ENCODE measurements at regions not wholly inside any gene's neighbourhood (a gene's known extent, or its start where the extent isn't known, plus 50 kb on each side); places are given as distances from the start of the nearest gene placed in this dataset.

DNA sequence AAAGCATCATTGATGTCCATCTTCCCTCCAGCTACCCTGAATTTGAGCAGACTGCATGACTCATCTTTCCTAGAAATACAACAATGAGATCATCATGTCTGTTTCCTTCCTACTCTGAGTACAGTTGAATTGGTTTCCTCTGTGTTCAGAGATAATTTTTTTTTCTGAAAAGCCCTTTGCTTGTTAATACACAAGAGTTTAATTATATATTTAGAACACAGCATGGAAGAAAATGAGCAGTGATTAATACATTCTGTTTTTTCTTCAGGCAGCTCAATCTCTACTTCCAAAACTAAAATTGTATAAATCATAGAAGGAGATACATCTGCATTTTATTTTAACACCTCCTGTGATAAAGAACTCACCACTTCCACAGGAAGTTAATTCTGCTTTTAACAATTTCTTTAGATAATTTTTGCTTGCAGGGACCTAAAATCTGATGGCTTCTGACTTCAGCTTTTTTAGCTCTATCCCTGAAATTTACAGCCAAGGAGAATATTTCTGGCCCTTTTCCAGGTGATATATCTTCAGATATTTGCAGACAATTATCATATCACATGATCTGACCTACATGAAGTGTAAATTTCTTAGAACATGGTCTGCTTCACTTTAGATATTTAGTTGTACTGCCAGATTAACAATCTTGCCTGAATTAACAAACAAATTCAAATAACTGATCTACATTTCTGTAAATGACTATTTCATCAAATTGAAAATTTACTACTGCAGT is 249.0 kb downstream of the TRIB2 start:
- no peaks in the 10 kb centered on the region for H3K9me3 ChIP-seq
- no peak overlapping the region for H3K27ac ChIP-seq
- H3K27me3 ChIP-seq: peaks cover 3% of the 10 kb centered on the region
- H3K36me3 ChIP-seq: no peaks in the 10 kb centered on the region
- no peak overlapping the region for H3K4me3 ChIP-seq
- no peak for DNase-seq (ENCODE audit: low spot score in 2 of 2)
- TF ChIP-seq POLR2A (IDR thresholded peaks at IDR 0.05) (no peak), POLR2AphosphoS5 (IDR thresholded peaks at IDR 0.05) (no peak), EP300 (IDR thresholded peaks at IDR 0.05) (no peak)
- TF ChIP-seq, protein P1, sequence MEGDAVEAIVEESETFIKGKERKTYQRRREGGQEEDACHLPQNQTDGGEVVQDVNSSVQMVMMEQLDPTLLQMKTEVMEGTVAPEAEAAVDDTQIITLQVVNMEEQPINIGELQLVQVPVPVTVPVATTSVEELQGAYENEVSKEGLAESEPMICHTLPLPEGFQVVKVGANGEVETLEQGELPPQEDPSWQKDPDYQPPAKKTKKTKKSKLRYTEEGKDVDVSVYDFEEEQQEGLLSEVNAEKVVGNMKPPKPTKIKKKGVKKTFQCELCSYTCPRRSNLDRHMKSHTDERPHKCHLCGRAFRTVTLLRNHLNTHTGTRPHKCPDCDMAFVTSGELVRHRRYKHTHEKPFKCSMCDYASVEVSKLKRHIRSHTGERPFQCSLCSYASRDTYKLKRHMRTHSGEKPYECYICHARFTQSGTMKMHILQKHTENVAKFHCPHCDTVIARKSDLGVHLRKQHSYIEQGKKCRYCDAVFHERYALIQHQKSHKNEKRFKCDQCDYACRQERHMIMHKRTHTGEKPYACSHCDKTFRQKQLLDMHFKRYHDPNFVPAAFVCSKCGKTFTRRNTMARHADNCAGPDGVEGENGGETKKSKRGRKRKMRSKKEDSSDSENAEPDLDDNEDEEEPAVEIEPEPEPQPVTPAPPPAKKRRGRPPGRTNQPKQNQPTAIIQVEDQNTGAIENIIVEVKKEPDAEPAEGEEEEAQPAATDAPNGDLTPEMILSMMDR (IDR thresholded peaks at IDR 0.05): no peak
- peaks cover 10% of the 10 kb centered on the region for H3K4me1 ChIP-seq

DNA sequence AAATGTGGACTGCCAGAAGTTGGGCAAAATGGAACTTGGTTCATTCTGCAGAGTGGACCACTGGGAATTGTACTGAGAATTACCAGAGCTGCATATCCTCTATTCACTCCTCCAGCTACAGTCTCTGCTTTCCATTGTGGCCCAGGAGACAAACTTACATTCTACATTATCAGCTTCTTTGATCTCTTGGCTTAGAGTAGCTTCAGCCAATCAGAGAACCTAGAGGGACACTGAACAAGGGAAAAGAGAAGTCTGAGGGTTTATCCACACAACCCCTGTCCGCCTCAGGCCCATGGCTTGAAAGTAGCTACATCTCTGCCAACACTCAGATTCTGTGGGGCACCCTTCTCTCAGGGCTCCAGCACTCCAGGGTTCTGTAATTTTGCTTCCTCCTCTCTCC is 251.1 kb downstream of the TRIB2 start:
- Histone ChIP-seq H3K4me3 (no peak overlapping the region), H3K36me3 (no peaks in the 10 kb centered on the region), H3K9me3 (no peaks in the 10 kb centered on the region), H3K27me3 (no peaks in the 10 kb centered on the region), H3K4me1 (peaks cover 10% of the 10 kb centered on the region), H3K27ac (no peak overlapping the region)
- TF ChIP-seq EP300 (IDR thresholded peaks at IDR 0.05) (no peak), POLR2AphosphoS5 (IDR thresholded peaks at IDR 0.05) (no peak), POLR2A (IDR thresholded peaks at IDR 0.05) (no peak)
- TF ChIP-seq, protein P1 (IDR thresholded peaks at IDR 0.05): no peak
- DNase-seq (ENCODE audit: low spot score in 2 of 2): no peak
- WGBS: 88% methylated on average over 1 of the region's 1 CpG

DNA sequence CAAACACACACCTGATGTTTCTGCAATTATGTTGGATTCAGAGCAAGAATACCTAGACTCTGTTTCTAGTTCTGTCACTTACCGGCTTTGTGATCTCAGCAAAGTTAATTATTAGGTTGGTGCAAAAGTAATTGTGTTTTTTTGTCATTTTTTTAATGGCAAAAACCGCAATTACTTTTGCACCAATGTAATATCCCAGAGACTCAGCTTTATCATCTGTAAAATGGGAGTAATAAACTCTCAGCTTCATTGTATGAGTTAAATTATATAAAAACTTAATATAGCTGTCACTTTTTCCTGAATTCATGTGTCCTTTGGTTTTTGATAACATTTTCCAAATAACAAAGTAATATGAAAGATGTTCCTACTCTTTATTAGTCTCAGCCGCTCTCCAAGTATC is 251.7 kb downstream of the TRIB2 start:
- WGBS: 95% methylated on average over 3 of the region's 3 CpGs
- no peaks in the 10 kb centered on the region for H3K9me3 ChIP-seq
- DNase-seq (ENCODE audit: low spot score in 2 of 2): no peak
- H3K36me3 ChIP-seq: no peaks in the 10 kb centered on the region
- TF ChIP-seq POLR2AphosphoS5 (IDR thresholded peaks at IDR 0.05): no peak
- TF ChIP-seq, protein P1 (IDR thresholded peaks at IDR 0.05): no peak
- TF ChIP-seq POLR2A (IDR thresholded peaks at IDR 0.05): no peak
- no peak for TF ChIP-seq EP300 (IDR thresholded peaks at IDR 0.05)
- no peak overlapping the region for H3K27ac ChIP-seq
- H3K4me1 ChIP-seq: peaks cover 10% of the 10 kb centered on the region
- H3K4me3 ChIP-seq: no peak overlapping the region
- no peaks in the 10 kb centered on the region for H3K27me3 ChIP-seq

DNA sequence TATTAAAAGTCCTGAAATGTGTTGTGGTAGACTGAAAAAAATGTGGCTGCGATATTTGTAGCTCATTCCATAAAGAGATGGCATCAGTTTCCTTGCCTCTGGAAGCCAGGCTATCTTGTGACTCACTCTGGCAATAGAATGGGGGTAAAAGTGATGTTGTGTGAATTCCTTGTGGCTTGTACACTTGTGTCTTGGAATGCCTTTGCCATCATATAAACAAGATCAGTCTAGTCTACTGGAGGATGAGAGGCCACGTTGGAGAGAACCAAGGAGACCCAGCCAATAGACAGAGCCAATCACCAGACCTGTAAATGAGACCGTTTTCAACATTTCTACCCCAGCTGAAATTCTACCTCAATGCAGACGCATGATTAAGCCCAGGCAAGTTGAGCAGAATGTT is 254.1 kb downstream of the TRIB2 start:
- no peaks in the 10 kb centered on the region for H3K27me3 ChIP-seq
- H3K4me1 ChIP-seq: peaks cover 2% of the 10 kb centered on the region
- WGBS: 59% methylated on average over 4 of the region's 4 CpGs
- no peak overlapping the region for H3K4me3 ChIP-seq
- no peaks in the 10 kb centered on the region for H3K9me3 ChIP-seq
- TF ChIP-seq POLR2A (IDR thresholded peaks at IDR 0.05) (no peak), POLR2AphosphoS5 (IDR thresholded peaks at IDR 0.05) (no peak), EP300 (IDR thresholded peaks at IDR 0.05) (no peak)
- TF ChIP-seq, protein P1 (IDR thresholded peaks at IDR 0.05): no peak
- DNase-seq (ENCODE audit: low spot score in 2 of 2): no peak
- no peak overlapping the region for H3K27ac ChIP-seq
- no peaks in the 10 kb centered on the region for H3K36me3 ChIP-seq

DNA sequence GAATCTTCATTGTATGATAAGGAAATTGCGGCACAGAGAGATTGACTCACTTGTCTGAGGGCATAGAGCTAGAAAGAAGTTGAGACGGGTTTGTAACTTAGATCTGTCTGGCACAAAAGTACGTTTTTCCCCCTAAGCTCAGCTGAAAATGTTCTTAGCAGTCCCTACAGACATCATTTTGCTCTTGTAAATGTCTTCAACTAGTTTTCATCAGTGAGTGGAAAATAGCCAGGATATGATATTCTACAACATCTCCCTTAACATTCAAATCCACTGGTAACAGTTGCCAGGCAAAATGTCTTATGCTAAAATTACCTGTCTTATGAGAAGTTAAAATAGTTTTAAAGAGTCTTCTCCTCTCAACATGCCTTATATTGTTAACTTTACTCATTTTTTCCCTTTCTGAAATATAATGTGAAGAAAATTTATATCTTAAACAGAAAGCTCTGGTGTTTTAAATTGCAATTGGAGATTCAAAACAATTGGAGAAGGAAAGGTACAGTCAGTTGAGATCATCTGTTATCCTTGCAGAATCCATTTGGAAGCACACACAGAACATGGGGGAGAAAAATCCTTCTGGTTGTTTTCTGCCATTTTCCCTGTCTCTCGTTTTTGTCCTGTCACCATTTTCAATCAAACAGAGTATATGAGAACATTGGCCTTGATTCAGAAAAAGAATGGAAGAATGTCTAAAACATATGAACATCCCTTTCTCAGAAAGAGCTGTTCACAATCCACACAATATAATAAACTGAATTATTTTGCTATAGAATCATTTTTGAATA is 255.0 kb downstream of the TRIB2 start:
- H3K9me3 ChIP-seq: no peaks in the 10 kb centered on the region
- no peaks in the 10 kb centered on the region for H3K36me3 ChIP-seq
- H3K27ac ChIP-seq: no peak overlapping the region
- 83% methylated on average over 4 of the region's 4 CpGs for WGBS
- no peaks in the 10 kb centered on the region for H3K27me3 ChIP-seq
- no peak for TF ChIP-seq POLR2AphosphoS5 (IDR thresholded peaks at IDR 0.05)
- no peak for TF ChIP-seq EP300 (IDR thresholded peaks at IDR 0.05)
- TF ChIP-seq, protein P1 (IDR thresholded peaks at IDR 0.05): no peak
- no peak for TF ChIP-seq POLR2A (IDR thresholded peaks at IDR 0.05)
- H3K4me3 ChIP-seq: no peak overlapping the region
- no peaks in the 10 kb centered on the region for H3K4me1 ChIP-seq
- DNase-seq (ENCODE audit: low spot score in 2 of 2): no peak

All from suprapubic skin (tissue), 4 donors.